ENCODE measurements at regions not wholly inside any gene's neighbourhood (a gene's known extent, or its start where the extent isn't known, plus 50 kb on each side); places are given as distances from the start of the nearest gene placed in this dataset.

GRCh38 chr10:89069589-89069988 is 79.0 kb downstream of the FAS start:
- H3K4me3 ChIP-seq (ENCODE audit: control insufficient read depth, low read depth, low read length): no peak overlapping the region
- no peak for DNase-seq (ENCODE audit: low read depth)
- TF ChIP-seq CTCF (IDR thresholded peaks at IDR 0.05; ENCODE audit: control insufficient read depth, insufficient read depth, low read depth, low read length, missing control alignments): no peak

Measured in AG09309 (cell line).